ENCODE measurements at regions not wholly inside any gene's neighbourhood (a gene's known extent, or its start where the extent isn't known, plus 50 kb on each side); places are given as distances from the start of the nearest gene placed in this dataset.

DNA sequence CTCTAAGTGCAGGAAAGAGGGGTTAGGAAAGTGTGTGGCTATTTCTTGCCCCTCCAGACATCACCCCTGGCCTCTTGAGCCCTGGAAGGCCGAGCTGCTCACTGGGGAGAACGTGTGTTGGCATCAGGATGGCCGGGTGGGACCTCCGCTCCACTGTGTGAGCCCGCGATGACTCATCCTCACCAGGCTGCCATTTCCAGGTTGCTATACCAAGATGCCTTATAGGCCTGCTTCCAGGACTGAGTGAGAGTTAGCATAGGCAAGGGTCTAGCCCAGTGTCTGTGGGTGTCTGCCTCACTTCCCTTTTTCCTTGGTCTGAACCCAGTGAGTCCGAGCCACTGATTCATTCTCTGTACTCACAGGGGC, 105.0 kb downstream of the MRPL14 start:
- BruUV-seq (replicated peaks), result no TSS peak
- H3K9me3 ChIP-seq (ENCODE audit: control insufficient read depth, insufficient read depth, low read depth, low read length), result no peaks in the 10 kb centered on the region
- TF ChIP-seq SIN3A (IDR thresholded peaks at IDR 0.05; ENCODE audit: borderline replicate concordance, insufficient read depth, low read depth, low read length) (no peak), POLR2AphosphoS5 (IDR thresholded peaks at IDR 0.05; ENCODE audit: low read depth, low read length) (no peak), TCF7L2 (IDR thresholded peaks at IDR 0.05; ENCODE audit: low read depth, low read length) (no peak)
- TF ChIP-seq, protein P1, sequence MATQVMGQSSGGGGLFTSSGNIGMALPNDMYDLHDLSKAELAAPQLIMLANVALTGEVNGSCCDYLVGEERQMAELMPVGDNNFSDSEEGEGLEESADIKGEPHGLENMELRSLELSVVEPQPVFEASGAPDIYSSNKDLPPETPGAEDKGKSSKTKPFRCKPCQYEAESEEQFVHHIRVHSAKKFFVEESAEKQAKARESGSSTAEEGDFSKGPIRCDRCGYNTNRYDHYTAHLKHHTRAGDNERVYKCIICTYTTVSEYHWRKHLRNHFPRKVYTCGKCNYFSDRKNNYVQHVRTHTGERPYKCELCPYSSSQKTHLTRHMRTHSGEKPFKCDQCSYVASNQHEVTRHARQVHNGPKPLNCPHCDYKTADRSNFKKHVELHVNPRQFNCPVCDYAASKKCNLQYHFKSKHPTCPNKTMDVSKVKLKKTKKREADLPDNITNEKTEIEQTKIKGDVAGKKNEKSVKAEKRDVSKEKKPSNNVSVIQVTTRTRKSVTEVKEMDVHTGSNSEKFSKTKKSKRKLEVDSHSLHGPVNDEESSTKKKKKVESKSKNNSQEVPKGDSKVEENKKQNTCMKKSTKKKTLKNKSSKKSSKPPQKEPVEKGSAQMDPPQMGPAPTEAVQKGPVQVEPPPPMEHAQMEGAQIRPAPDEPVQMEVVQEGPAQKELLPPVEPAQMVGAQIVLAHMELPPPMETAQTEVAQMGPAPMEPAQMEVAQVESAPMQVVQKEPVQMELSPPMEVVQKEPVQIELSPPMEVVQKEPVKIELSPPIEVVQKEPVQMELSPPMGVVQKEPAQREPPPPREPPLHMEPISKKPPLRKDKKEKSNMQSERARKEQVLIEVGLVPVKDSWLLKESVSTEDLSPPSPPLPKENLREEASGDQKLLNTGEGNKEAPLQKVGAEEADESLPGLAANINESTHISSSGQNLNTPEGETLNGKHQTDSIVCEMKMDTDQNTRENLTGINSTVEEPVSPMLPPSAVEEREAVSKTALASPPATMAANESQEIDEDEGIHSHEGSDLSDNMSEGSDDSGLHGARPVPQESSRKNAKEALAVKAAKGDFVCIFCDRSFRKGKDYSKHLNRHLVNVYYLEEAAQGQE (IDR thresholded peaks at IDR 0.05; ENCODE audit: insufficient read depth in 1 of 2, low read depth in 2 of 2, low read length in 1 of 2), result no peak
- TF ChIP-seq, protein P2, sequence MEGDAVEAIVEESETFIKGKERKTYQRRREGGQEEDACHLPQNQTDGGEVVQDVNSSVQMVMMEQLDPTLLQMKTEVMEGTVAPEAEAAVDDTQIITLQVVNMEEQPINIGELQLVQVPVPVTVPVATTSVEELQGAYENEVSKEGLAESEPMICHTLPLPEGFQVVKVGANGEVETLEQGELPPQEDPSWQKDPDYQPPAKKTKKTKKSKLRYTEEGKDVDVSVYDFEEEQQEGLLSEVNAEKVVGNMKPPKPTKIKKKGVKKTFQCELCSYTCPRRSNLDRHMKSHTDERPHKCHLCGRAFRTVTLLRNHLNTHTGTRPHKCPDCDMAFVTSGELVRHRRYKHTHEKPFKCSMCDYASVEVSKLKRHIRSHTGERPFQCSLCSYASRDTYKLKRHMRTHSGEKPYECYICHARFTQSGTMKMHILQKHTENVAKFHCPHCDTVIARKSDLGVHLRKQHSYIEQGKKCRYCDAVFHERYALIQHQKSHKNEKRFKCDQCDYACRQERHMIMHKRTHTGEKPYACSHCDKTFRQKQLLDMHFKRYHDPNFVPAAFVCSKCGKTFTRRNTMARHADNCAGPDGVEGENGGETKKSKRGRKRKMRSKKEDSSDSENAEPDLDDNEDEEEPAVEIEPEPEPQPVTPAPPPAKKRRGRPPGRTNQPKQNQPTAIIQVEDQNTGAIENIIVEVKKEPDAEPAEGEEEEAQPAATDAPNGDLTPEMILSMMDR (IDR thresholded peaks at IDR 0.05), result no peak
- DNase-seq (ENCODE audit: low read depth, low spot score), result no peak
- H3K27me3 ChIP-seq (ENCODE audit: control insufficient read depth, insufficient read depth, low read length), result no peaks in the 10 kb centered on the region
- ChIA-PET POLR2A (no interaction called here), CTCF (no interaction called here)
- ATAC-seq, result peak; percentile 49; the same call in 1 of the 2 replicates
- H3K4me3 ChIP-seq (ENCODE audit: low read depth in 2 of 2, low read length in 2 of 2), result no peak overlapping the region
- H3K36me3 ChIP-seq (ENCODE audit: control insufficient read depth, insufficient read depth, low read length), result no peaks in the 10 kb centered on the region
- no peak overlapping the region for H3K27ac ChIP-seq (ENCODE audit: low read length)
- intact Hi-C loops (cut with micrococcal nuclease; ENCODE audit: unreplicated experiment) (no loop called here), in situ Hi-C loops (cut with HindIII; ENCODE audit: low pct_unique_long_range_greater_than_20kb, low sequenced_read_pairs) (no loop called here)
- H3K4me1 ChIP-seq (ENCODE audit: control insufficient read depth, insufficient read depth, low read length), result no peaks in the 10 kb centered on the region

DNA sequence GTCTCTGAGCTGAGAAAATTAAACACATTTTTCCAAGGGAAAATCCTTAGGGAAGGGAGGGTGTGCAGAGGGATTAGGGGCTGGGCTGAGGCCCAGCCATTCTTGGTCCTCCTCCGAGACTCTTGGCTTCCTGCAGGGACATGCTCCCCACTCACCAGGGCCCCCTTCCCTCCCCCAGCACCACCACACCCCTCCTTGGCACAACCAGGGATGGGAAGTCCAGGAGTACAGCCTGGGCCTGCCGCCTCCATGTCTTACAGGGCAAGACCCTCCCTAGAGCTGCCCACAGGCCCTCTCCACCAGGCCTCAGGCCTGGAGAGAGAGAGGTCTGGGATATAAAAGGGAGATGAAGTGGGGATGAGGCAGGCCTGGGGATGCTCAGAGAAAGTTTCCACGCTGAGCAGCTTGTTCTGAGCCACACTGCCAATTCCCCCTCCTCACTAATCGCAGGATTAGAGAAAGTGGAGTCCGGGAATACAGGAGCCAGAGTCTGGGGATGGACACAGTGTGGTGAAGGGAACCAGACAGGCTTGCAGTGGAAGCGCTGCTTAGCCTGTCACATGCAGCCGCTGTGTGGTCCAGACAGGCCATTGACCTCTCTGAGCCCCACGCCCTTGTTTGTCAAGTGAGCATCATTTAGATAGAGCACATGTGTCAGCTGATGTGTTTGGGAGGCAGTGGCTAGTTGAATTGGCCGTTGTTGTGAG, 105.5 kb downstream of the MRPL14 start:
- Histone ChIP-seq H3K9me3 (ENCODE audit: control insufficient read depth, insufficient read depth, low read depth, low read length) (no peaks in the 10 kb centered on the region), H3K27ac (ENCODE audit: low read length) (no peak overlapping the region), H3K4me1 (ENCODE audit: control insufficient read depth, insufficient read depth, low read length) (no peaks in the 10 kb centered on the region), H3K4me3 (ENCODE audit: low read depth in 2 of 2, low read length in 2 of 2) (no peak overlapping the region), H3K36me3 (ENCODE audit: control insufficient read depth, insufficient read depth, low read length) (no peaks in the 10 kb centered on the region), H3K27me3 (ENCODE audit: control insufficient read depth, insufficient read depth, low read length) (no peaks in the 10 kb centered on the region)
- TF ChIP-seq SIN3A (IDR thresholded peaks at IDR 0.05; ENCODE audit: borderline replicate concordance, insufficient read depth, low read depth, low read length), result no peak
- TF ChIP-seq, protein P1 (IDR thresholded peaks at IDR 0.05; ENCODE audit: insufficient read depth in 1 of 2, low read depth in 2 of 2, low read length in 1 of 2), result no peak
- no peak for TF ChIP-seq TCF7L2 (IDR thresholded peaks at IDR 0.05; ENCODE audit: low read depth, low read length)
- TF ChIP-seq POLR2AphosphoS5 (IDR thresholded peaks at IDR 0.05; ENCODE audit: low read depth, low read length), result no peak
- TF ChIP-seq, protein P2 (IDR thresholded peaks at IDR 0.05), result no peak
- DNase-seq (ENCODE audit: low read depth, low spot score), result no peak
- intact Hi-C loops (cut with micrococcal nuclease; ENCODE audit: unreplicated experiment) (no loop called here), in situ Hi-C loops (cut with HindIII; ENCODE audit: low pct_unique_long_range_greater_than_20kb, low sequenced_read_pairs) (no loop called here)
- BruUV-seq (replicated peaks), result no TSS peak
- ChIA-PET POLR2A (no interaction called here), CTCF (no interaction called here)
- no peak for ATAC-seq

Data from Panc1 (cell line).